COLO829 (cell line): ENCODE measurements at regions not wholly inside any gene's neighbourhood (a gene's known extent, or its start where the extent isn't known, plus 50 kb on each side); places are given as distances from the start of the nearest gene placed in this dataset.
"Not testable (repeated sequence)": the region's sequence is repeated elsewhere in the genome, so short reads cannot be mapped to it uniquely, and the experiment has no call there.

Source experiments
- DNase-seq: peaks from one replicate; pipeline ENCODE4 v3.0.0; 2012; ENCODE audit warnings: low spot score

- no peak for DNase-seq
Measured at GRCh38 chr9:115880221-115880885, 273.2 kb upstream of the PAPPA start.

- no peak for DNase-seq
Measured at GRCh38 chr9:115882911-115883310, 270.7 kb upstream of the PAPPA start.

GRCh38 chr9:115883467-115884329 lies 269.9 kb upstream of the PAPPA start:
- DNase-seq, result peak; percentile 68

- DNase-seq, result no peak
Measured at GRCh38 chr9:115884846-115885245, 268.7 kb upstream of the PAPPA start.

- no peak for DNase-seq
Measured at GRCh38 chr9:115888131-115888530, 265.5 kb upstream of the PAPPA start.

- DNase-seq, result no peak
Measured at GRCh38 chr9:115891929-115892328, 261.7 kb upstream of the PAPPA start.

- not testable (repeated sequence) for DNase-seq
Measured at GRCh38 chr9:115898478-115898877, 255.1 kb upstream of the PAPPA start.

GRCh38 chr9:115900698-115901097 lies 252.9 kb upstream of the PAPPA start:
- no peak for DNase-seq

- no peak for DNase-seq
Measured at GRCh38 chr9:115910959-115911358, 242.6 kb upstream of the PAPPA start.

- DNase-seq, result no peak
Measured at GRCh38 chr9:115912086-115912485, 241.5 kb upstream of the PAPPA start.

GRCh38 chr9:115913696-115914095 lies 239.9 kb upstream of the PAPPA start:
- no peak for DNase-seq

- no peak for DNase-seq
Measured at GRCh38 chr9:115914291-115914690, 239.3 kb upstream of the PAPPA start.

GRCh38 chr9:115921301-115921700 lies 232.3 kb upstream of the PAPPA start:
- DNase-seq, result no peak

GRCh38 chr9:115922444-115922843 lies 231.1 kb upstream of the PAPPA start:
- DNase-seq, result no peak

- DNase-seq, result no peak
Measured at GRCh38 chr9:115923410-115923809, 230.2 kb upstream of the PAPPA start.

- peak; percentile 57 for DNase-seq
Measured at GRCh38 chr9:115923903-115924668, 229.5 kb upstream of the PAPPA start.

- DNase-seq, result no peak
Measured at GRCh38 chr9:115924669-115924987, 229.0 kb upstream of the PAPPA start.

GRCh38 chr9:115925424-115925823 lies 228.2 kb upstream of the PAPPA start:
- DNase-seq, result no peak

- no peak for DNase-seq
Measured at GRCh38 chr9:115930472-115930871, 223.1 kb upstream of the PAPPA start.

GRCh38 chr9:115938479-115938878 lies 215.1 kb upstream of the PAPPA start:
- no peak for DNase-seq

GRCh38 chr9:115939065-115939765 lies 214.4 kb upstream of the PAPPA start:
- peak; percentile 82 for DNase-seq
